ENCODE measurements at regions not wholly inside any gene's neighbourhood (a gene's known extent, or its start where the extent isn't known, plus 50 kb on each side); places are given as distances from the start of the nearest gene placed in this dataset.

- Histone ChIP-seq H3K9me3 (ENCODE audit: control insufficient read depth, low read depth, low read length) (no peaks in the 10 kb centered on the region), H3K27ac (ENCODE audit: control insufficient read depth, insufficient read depth, low read length) (no peak overlapping the region), H3K9ac (ENCODE audit: control insufficient read depth, extremely low read depth, insufficient read depth, low read length) (no peak overlapping the region), H3K4me2 (ENCODE audit: control insufficient read depth, extremely low read depth, insufficient read depth, low read depth, low read length) (no peak overlapping the region), H3K79me2 (ENCODE audit: control insufficient read depth, insufficient read depth, low read length) (no peaks in the 10 kb centered on the region), H4K20me1 (ENCODE audit: control insufficient read depth, extremely low read depth, insufficient read depth, low read length) (no peaks in the 10 kb centered on the region), H3K9me1 (ENCODE audit: control insufficient read depth, extremely low read depth, insufficient read depth, low read length) (no peaks in the 10 kb centered on the region), H3K36me3 (ENCODE audit: control insufficient read depth in 2 of 2, extremely low read depth in 1 of 2, insufficient read depth in 2 of 2, low read length in 2 of 2) (no peaks in the 10 kb centered on the region), H2AFZ (ENCODE audit: control insufficient read depth, low read length) (no peak overlapping the region), H3K4me1 (ENCODE audit: control insufficient read depth, extremely low read depth, insufficient read depth, low read length) (no peaks in the 10 kb centered on the region), H3K4me3 (ENCODE audit: control insufficient read depth in 2 of 3, extremely low read depth in 1 of 3, insufficient read depth in 2 of 3, low read depth in 1 of 3, low read length in 3 of 3) (no peak overlapping the region), H3K27me3 (ENCODE audit: control insufficient read depth, extremely low read depth, insufficient read depth, low read length) (no peaks in the 10 kb centered on the region)
- no peak for DNase-seq (ENCODE audit: low read depth, low spot score)
- dilution Hi-C loops (cut with MboI; ENCODE audit: extremely low pct_ligation_motif_present, low sequenced_read_pairs) = no loop called here
- no peak for TF ChIP-seq CTCF (optimal IDR thresholded peaks at IDR 0.05 in 1 of 3, IDR thresholded peaks at IDR 0.05 in 1 of 3, conservative IDR thresholded peaks at IDR 0.05 in 1 of 3; ENCODE audit: extremely low read depth in 1 of 3, insufficient read depth in 2 of 3, low read length in 3 of 3)
- no peak for FAIRE-seq
Observed at GRCh38 chr12:24743941-24744793, 204.7 kb downstream of the BCAT1 start.

- H4K20me1 ChIP-seq (ENCODE audit: control insufficient read depth, extremely low read depth, insufficient read depth, low read length) = no peaks in the 10 kb centered on the region
- H2AFZ ChIP-seq (ENCODE audit: control insufficient read depth, low read length) = no peak overlapping the region
- no peaks in the 10 kb centered on the region for H3K9me3 ChIP-seq (ENCODE audit: control insufficient read depth, low read depth, low read length)
- no peaks in the 10 kb centered on the region for H3K9me1 ChIP-seq (ENCODE audit: control insufficient read depth, extremely low read depth, insufficient read depth, low read length)
- no peak overlapping the region for H3K27ac ChIP-seq (ENCODE audit: control insufficient read depth, insufficient read depth, low read length)
- dilution Hi-C loops (cut with MboI; ENCODE audit: extremely low pct_ligation_motif_present, low sequenced_read_pairs) = no loop called here
- H3K4me2 ChIP-seq (ENCODE audit: control insufficient read depth, extremely low read depth, insufficient read depth, low read depth, low read length) = no peak overlapping the region
- no peaks in the 10 kb centered on the region for H3K4me1 ChIP-seq (ENCODE audit: control insufficient read depth, extremely low read depth, insufficient read depth, low read length)
- H3K9ac ChIP-seq (ENCODE audit: control insufficient read depth, extremely low read depth, insufficient read depth, low read length) = no peak overlapping the region
- no peak for DNase-seq (ENCODE audit: low read depth, low spot score)
- no peaks in the 10 kb centered on the region for H3K27me3 ChIP-seq (ENCODE audit: control insufficient read depth, extremely low read depth, insufficient read depth, low read length)
- TF ChIP-seq CTCF (optimal IDR thresholded peaks at IDR 0.05 in 1 of 3, IDR thresholded peaks at IDR 0.05 in 1 of 3, conservative IDR thresholded peaks at IDR 0.05 in 1 of 3; ENCODE audit: extremely low read depth in 1 of 3, insufficient read depth in 2 of 3, low read length in 3 of 3) = no peak
- TF ChIP-seq EZH2 (IDR thresholded peaks at IDR 0.05; ENCODE audit: low read length) = no peak
- no peak for FAIRE-seq
- no peak overlapping the region for H3K4me3 ChIP-seq (ENCODE audit: control insufficient read depth in 2 of 3, extremely low read depth in 1 of 3, insufficient read depth in 2 of 3, low read depth in 1 of 3, low read length in 3 of 3)
- no peaks in the 10 kb centered on the region for H3K79me2 ChIP-seq (ENCODE audit: control insufficient read depth, insufficient read depth, low read length)
- no peaks in the 10 kb centered on the region for H3K36me3 ChIP-seq (ENCODE audit: control insufficient read depth in 2 of 2, extremely low read depth in 1 of 2, insufficient read depth in 2 of 2, low read length in 2 of 2)
Observed at GRCh38 chr12:24742378-24742777, 206.5 kb downstream of the BCAT1 start.

Measured in keratinocyte (primary cell).